Motor neuron (in vitro differentiated cells): ENCODE measurements at regions not wholly inside any gene's neighbourhood (a gene's known extent, or its start where the extent isn't known, plus 50 kb on each side); places are given as distances from the start of the nearest gene placed in this dataset.
"Not testable (repeated sequence)": the region's sequence is repeated elsewhere in the genome, so short reads cannot be mapped to it uniquely, and the experiment has no call there.

Source experiments
- ATAC-seq, 8 experiments: fragments of 200-7000 bp; cut with Tn5 transposase; replicated peaks in 6 of 8; 2 replicates each; pipeline ENCODE4 v1.8.0; 2021; ENCODE audit warnings: mild to moderate bottlenecking in 8 of 8, moderate library complexity in 8 of 8
- H3K27ac ChIP-seq, 2 donors: fragments of 250-450 bp; sonication (Bioruptor Pico); 2 replicates each; pipeline ENCODE4 v1.9.0; 2021; ENCODE audit warnings: antibody characterized with exemption in 2 of 2, mild to moderate bottlenecking in 2 of 2, moderate library complexity in 1 of 2
- H3K4me1 ChIP-seq, 2 donors: fragments of 250-450 bp; sonication (Bioruptor Pico); replicated peaks in 1 of 2; 2 replicates each; pipeline ENCODE4 v1.6.1; 2021; ENCODE audit warnings: antibody characterized with exemption in 2 of 2, mild to moderate bottlenecking in 2 of 2, moderate library complexity in 1 of 2
- H3K4me3 ChIP-seq, 5 donors: fragments of 250-450 bp; sonication (Bioruptor Pico); 2 replicates each; pipeline ENCODE4 v1.9.0; 2021; ENCODE audit warnings: antibody characterized with exemption in 5 of 5, mild to moderate bottlenecking in 5 of 5, moderate library complexity in 4 of 5
- WGBS, 10 experiments: fragments of 450-650 bp; shearing (Covaris generic); methylation state at CpG; one replicate each; pipeline ENCODE4 v1.0.0; 2022; 5-methylcytosine and 5-hydroxymethylcytosine counted together
- in situ Hi-C, 9 experiments: fragments of 400-800 bp; cut with MboI; loops; one replicate each; pipeline ENCODE4 v1.15.0; 2021; ENCODE audit warnings: low sequenced_read_pairs in 9 of 9, low pct_unique_long_range_greater_than_20kb in 2 of 9; ENCODE audit not compliant: unreplicated experiment in 9 of 9

DNA sequence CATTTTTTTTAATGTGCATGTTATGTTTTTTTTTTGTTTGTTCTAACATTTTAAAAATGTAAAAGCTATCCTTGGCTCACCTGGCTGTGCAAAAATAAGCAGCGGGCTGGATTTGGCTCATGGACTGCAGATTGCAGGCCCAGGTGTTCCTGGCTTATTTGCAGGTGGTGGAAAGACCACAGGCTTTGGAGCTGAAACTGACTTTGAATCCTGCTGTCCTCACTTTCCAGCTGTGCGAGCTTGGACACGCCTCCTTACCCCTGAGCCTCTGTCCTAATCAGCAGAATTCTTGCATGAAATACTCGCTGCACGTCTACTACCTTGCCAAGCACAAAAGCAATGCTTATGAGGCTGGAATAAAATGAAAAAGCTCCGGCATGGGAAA is 188.7 kb upstream of the TPM1 start:
- in situ Hi-C loops, result no loop called here
- no peak overlapping the region for H3K27ac ChIP-seq
- H3K4me3 ChIP-seq, result no peak overlapping the region
- ATAC-seq, result no peak
- WGBS, 10 experiments, result 59 to 100% (median 62%) methylated on average over 1 to 5 of the region's 6 CpGs; no CpG with 5 or more reads in 3 of the 10 experiments
- peaks cover 3 to 7% of the 10 kb centered on the region in 2 donors for H3K4me1 ChIP-seq

DNA sequence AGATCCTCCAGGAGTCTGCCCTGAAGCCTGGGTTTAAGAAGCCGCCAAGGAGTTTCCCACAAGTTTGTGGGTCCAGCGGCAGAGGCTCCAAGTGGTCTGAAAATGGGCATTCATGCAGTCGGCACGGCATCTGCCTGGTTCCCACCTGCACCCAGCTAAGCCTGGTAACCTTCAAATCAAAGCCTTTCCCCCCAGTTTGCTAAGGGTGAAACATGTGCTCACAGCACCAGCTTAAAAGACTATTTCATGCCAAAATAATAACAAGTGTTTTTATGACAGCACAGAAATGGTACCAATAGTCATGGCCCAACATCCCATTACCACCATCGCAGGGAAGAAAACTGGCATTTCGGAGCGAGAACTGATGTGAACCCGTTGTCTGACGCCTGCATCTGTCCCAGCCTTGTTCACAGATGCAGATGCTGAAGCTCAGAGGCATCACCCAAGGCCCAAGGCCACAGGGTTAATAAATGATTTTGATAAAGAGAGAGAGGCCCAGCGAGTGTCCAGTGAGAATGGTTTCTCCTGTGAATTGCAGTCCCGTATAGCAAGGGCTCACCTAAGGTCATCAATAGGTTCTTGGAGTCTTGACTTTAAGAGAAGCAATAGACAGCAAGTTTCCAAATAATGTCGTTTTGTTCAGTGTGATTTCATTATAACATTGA is 188.0 kb upstream of the TPM1 start:
- in situ Hi-C loops, result no loop called here
- peaks cover 3 to 7% of the 10 kb centered on the region in 2 donors for H3K4me1 ChIP-seq
- 81 to 93% (median 85%) methylated on average over 2 to 10 of the region's 12 CpGs; no CpG with 5 or more reads in 2 of the 10 experiments for WGBS, 10 experiments
- no peak overlapping the region for H3K27ac ChIP-seq
- no peak for ATAC-seq
- H3K4me3 ChIP-seq, result no peak overlapping the region

DNA sequence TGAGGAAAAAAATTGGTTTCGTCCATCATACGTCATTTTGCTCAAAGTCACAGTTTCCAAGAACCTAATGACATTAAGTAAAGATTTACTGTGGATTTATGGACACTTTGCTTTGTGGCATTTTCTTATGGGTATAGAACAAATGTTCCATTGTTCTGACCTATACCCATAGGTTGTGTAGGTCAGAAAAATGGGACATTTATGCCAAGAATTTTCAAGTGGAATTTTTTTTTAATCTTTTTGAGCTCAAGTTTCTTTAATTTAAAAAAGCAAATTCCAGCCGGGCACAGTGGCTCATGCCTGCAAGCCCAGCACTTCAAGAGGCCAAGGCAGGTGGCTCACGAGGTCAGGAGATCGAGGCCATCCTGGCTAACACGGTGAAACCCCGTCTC is 187.5 kb upstream of the TPM1 start:
- peaks cover 3 to 7% of the 10 kb centered on the region in 2 donors for H3K4me1 ChIP-seq
- no peak for ATAC-seq
- H3K4me3 ChIP-seq, result no peak overlapping the region
- 75 to 100% (median 89%) methylated on average over 1 to 7 of the region's 7 CpGs; no CpG with 5 or more reads in 1 of the 10 experiments for WGBS, 10 experiments
- in situ Hi-C loops, result no loop called here
- H3K27ac ChIP-seq, result no peak overlapping the region

DNA sequence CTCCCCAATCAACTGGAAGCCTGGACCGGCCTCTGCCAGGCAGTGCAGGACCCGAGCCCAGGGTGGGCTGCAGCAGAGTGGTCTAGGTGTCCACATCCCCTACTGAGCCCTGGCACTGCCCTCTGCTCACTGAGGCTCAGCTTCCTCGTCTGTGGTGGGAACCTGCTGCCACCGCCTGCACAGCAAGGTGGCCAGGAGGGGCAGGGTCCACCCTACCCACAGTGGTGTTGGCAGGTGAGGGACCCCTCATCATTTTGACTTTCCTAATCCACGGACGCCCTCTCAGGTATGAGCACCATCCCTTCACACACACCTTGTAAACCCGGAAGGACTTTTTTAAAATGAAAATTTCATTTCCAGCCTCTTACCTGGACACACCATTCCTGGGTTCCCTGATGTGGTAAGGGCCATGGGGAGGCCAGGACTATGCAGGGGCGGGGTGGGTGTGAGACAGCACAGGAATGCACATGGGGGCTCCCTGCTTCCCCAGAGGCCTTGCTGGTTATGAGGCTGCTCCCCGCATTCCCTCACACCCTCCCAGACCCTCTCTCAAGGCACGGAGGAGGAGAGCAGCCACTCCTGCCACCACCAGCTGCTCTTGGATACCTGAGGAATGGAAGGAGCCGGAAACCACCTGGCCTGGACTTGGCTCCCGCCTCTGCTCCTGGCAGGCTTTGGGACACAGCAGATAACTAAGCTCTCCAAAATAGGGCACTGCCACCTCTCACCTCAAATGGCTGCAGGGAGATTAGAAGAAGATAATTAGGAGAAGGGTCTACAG is 185.9 kb upstream of the TPM1 start:
- in situ Hi-C loops, result no loop called here
- WGBS, 10 experiments, result 0 to 100% (median 84%) methylated on average over 1 to 3 of the region's 12 CpGs; no CpG with 5 or more reads in 6 of the 10 experiments
- H3K27ac ChIP-seq, result no peak overlapping the region
- ATAC-seq, result no peak
- H3K4me3 ChIP-seq, result no peak overlapping the region
- peaks cover 3 to 7% of the 10 kb centered on the region in 2 donors for H3K4me1 ChIP-seq

DNA sequence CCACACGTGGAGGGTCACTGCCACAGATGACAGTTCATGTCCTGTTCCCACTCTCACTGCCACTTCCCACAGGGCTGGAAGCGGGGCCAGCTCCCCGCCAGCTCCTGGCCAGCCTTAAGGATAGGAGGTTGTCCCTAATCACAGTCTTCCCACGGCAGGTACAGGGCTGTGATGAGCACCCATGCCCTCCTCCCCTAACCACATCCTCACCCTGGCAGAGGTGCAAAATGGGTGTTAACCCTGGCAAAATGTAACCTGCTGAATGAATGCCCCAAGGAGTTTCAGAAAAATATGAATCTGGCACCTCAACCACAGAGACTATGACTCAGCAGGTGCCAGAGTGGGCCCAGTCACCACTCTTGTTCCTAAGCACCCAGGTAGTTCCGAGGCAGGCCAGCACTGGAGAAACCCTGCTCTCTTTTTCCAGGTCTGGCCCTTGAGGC is 185.1 kb upstream of the TPM1 start:
- ATAC-seq, result no peak
- Histone ChIP-seq H3K4me3 (no peak overlapping the region), H3K4me1 (peaks cover 3 to 7% of the 10 kb centered on the region in 2 donors), H3K27ac (no peak overlapping the region)
- in situ Hi-C loops, result no loop called here
- WGBS, 10 experiments, result 83 to 100% (median 100%) methylated on average over 1 of the region's 5 CpGs; no CpG with 5 or more reads in 6 of the 10 experiments

DNA sequence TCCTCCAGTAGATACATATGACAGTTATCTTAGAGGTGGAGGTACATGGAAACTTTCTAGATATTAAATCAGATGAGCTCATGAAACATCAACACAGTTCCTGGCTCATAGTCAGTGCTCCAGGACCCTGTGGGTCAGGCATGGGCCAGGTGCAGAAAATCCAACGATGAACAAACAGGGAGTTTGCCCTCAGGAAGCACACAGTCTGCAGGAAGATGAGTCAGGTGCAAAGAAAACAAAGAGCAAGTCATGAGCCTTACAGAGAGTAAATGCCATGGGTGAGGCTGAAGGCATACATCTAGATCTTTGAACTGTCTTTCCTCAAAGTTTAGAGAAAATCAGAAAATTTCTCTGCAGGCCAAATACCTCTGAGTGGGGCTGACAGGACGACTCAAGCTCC is 184.2 kb upstream of the TPM1 start:
- no peak overlapping the region for H3K27ac ChIP-seq
- in situ Hi-C loops, result no loop called here
- ATAC-seq, result no peak
- H3K4me1 ChIP-seq, result peaks cover 3 to 7% of the 10 kb centered on the region in 2 donors
- 17 to 100% (median 55%) methylated on average over 1 to 2 of the region's 2 CpGs; no CpG with 5 or more reads in 5 of the 10 experiments for WGBS, 10 experiments
- no peak overlapping the region for H3K4me3 ChIP-seq

DNA sequence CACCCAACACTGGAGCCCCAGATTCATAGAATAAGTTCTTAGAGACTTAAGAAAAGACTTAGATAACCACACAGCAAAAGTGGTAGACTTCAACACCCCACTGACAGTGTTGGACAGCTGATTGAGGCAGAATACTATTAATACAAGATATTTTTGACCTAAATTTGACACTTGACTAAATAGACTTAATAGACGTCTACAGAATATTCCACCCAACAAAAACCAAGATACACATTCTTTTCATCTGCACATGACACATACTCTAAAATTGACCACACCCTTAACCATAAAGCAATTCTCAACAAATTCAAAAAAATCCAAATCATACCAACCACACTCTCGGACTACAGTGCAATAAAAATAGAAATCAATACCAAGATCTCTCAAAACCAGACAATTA is 179.8 kb upstream of the TPM1 start:
- in situ Hi-C loops, result no loop called here

DNA sequence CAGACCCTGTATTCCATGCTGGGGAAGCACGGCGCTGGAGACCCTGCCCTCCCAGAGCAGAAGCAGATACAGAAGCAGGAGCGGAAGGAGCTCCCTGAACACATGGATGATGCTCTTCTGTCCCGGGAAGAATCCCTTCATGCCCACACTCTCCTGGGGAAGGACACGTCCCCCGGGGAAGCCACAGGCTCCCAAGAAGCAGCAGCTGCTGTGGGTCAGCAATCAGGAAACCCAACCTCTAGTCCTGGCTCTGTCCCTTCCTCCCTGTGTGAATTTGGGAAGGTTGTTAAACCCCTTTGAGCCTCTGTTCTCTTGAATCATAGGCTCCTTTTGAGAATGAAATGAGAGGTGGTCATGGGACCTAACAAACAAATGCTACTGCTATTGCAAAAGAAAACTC is 176.2 kb upstream of the TPM1 start:
- in situ Hi-C loops, result no loop called here
- 69 to 100% (median 87%) methylated on average over 1 to 4 of the region's 6 CpGs; no CpG with 5 or more reads in 4 of the 10 experiments for WGBS, 10 experiments
- Histone ChIP-seq H3K4me1 (no peaks in the 10 kb centered on the region), H3K27ac (no peak overlapping the region), H3K4me3 (no peak overlapping the region)
- ATAC-seq, result no peak

More for the DNA sequence above, 179.8 kb upstream of the TPM1 start:
- 0 to 100% (median 84%) methylated on average over 2 of the region's 2 CpGs; no CpG with 5 or more reads in 2 of the 10 experiments for WGBS, 10 experiments
- peak in 3 of 8 experiments; percentile 35 to 94 (median 93) for ATAC-seq
- Histone ChIP-seq H3K4me1 (no peaks in the 10 kb centered on the region), H3K4me3 (no peak overlapping the region), H3K27ac (no peak overlapping the region)

DNA sequence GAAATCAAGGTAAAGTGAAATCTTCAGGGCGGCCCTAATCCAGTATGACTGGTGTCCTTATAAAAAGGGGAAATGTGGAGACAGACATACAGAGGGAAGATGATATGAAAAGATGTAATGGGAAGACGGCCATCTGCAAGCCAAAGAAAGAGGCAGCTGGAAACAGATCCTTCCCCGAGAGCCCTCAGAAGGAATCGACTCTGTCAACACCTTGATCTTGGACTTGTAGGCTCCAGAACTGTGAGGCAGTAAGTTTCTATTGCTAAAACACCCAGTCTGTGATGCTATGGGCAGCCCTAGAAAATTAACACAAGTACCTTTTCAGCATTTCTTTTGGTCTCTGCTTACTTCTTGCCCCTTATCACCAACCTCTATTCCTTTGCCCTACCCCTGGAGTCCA is 174.7 kb upstream of the TPM1 start:
- 60 to 100% (median 87%) methylated on average over 2 to 4 of the region's 4 CpGs; no CpG with 5 or more reads in 2 of the 10 experiments for WGBS, 10 experiments
- Histone ChIP-seq H3K27ac (no peak overlapping the region), H3K4me3 (no peak overlapping the region), H3K4me1 (no peaks in the 10 kb centered on the region)
- ATAC-seq, result no peak
- in situ Hi-C loops, result no loop called here

DNA sequence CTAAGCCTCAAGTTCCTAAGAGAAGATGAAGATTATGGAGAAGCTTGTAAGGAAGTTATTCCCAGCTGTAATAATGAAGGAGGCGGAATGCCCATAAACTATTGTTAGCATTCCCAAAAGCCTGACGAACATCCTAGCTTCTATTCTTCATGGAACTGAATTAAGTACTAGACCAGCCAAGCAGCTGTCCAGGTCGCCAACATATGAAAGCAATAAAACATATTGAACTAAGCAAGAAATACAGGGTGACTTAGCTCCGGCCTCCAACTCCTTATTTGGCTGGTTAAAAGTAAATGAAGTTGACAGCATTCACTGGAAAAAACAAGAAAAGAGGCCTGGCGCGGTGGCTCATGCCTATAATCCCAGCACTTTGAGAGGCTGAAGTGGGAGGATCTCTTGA is 174.0 kb upstream of the TPM1 start:
- 25 to 100% (median 58%) methylated on average over 1 to 6 of the region's 6 CpGs; no CpG with 5 or more reads in 1 of the 10 experiments for WGBS, 10 experiments
- in situ Hi-C loops, result no loop called here
- Histone ChIP-seq H3K4me1 (no peaks in the 10 kb centered on the region), H3K27ac (no peak overlapping the region), H3K4me3 (no peak overlapping the region)
- peak in 2 of 8 experiments; percentile 30 to 48 for ATAC-seq

DNA sequence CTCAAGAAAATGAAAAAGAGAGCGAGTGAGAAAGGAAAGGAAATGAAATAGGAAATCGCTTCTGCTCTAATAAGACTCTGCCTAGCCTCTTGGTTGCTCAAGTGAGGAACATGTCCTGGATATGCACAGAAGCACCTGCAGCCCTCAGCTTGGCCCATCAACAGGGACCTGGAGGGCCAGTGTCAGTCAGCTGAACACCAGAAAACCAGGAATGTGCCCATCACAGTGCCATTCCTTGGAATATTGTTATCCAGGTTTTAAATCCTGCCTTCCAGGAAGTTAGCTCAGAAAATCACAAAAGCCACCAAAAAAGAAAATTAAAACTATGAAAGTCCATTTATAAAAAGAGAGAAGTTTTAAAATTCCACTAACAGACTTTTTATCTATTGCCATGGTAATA is 173.4 kb upstream of the TPM1 start:
- WGBS, 10 experiments, result 82 to 100% (median 100%) methylated on average over 1 to 2 of the region's 2 CpGs; no CpG with 5 or more reads in 3 of the 10 experiments
- ATAC-seq, result no peak
- Histone ChIP-seq H3K4me1 (no peaks in the 10 kb centered on the region), H3K4me3 (no peak overlapping the region), H3K27ac (no peak overlapping the region)
- in situ Hi-C loops, result no loop called here

DNA sequence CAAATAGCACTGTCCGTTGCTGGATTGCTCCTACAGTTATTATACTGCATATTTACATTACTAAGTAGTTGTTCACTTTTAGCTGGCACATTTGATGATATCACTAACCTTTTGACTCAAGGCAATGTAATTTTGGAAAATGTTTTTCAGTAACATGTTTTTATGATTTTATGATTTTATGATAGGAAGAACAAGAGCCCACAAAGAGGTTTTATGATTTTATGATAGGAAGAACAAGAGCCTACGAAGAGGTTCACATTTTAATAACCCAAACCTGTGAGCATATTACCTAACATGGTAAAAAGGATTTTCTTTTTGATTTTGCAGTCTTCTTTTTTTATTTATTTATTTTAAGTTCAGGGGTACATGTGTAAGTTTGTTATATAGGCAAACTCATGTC is 172.3 kb upstream of the TPM1 start:
- no peaks in the 10 kb centered on the region for H3K4me1 ChIP-seq
- ATAC-seq, result no peak
- no peak overlapping the region for H3K27ac ChIP-seq
- 64 to 100% (median 91%) methylated on average over 1 to 2 of the region's 2 CpGs for WGBS, 10 experiments
- no peak overlapping the region for H3K4me3 ChIP-seq
- in situ Hi-C loops, result no loop called here

DNA sequence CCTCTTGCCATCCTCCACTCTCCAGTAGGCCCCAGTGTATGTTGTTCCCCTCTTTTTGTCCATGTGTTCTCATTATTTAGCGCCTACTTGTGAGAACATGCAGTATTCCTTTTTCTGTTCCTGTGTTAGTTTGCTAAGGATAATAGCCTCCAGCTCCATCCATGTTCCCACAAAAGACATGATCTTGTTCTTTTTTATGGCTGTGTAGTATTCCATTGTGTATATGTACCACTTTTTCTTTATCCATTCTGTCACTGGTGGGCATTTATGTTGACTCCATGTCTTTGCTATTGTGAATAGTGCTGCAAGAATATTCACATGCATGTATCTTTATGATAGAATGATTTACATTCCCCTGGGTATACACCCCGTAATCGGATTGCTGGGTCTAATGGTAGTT is 171.8 kb upstream of the TPM1 start:
- H3K4me3 ChIP-seq, H3K4me1 ChIP-seq, ATAC-seq, in situ Hi-C loops, H3K27ac ChIP-seq: not testable (repeated sequence)
- 71 to 100% (median 93%) methylated on average over 1 to 3 of the region's 3 CpGs; no CpG with 5 or more reads in 1 of the 10 experiments for WGBS, 10 experiments
